LoVo (cell line): ENCODE measurements at regions not wholly inside any gene's neighbourhood (a gene's known extent, or its start where the extent isn't known, plus 50 kb on each side); places are given as distances from the start of the nearest gene placed in this dataset.

Experiments used
- DNase-seq: peaks from one replicate; pipeline ENCODE4 v3.0.0-alpha.2; 2016; ENCODE audit warnings: low spot score

- DNase-seq: peak; percentile 46
Measured at GRCh38 chr13:106350208-106350607, 185.3 kb downstream of the EFNB2 start.

GRCh38 chr13:106349080-106349931 lies 186.2 kb downstream of the EFNB2 start:
- DNase-seq: peak; percentile 78

- peak; percentile 81 for DNase-seq
Measured at GRCh38 chr13:106348075-106348840, 187.2 kb downstream of the EFNB2 start.

- peak; percentile 19 for DNase-seq
Measured at GRCh38 chr13:106344342-106344741, 191.1 kb downstream of the EFNB2 start.

- no peak for DNase-seq
Measured at GRCh38 chr13:106343836-106344235, 191.6 kb downstream of the EFNB2 start.

- DNase-seq: no peak
Measured at GRCh38 chr13:106340249-106340648, 195.2 kb downstream of the EFNB2 start.

- DNase-seq: no peak
Measured at GRCh38 chr13:106337096-106337850, 198.2 kb downstream of the EFNB2 start.

GRCh38 chr13:106336668-106337067 lies 198.8 kb downstream of the EFNB2 start:
- DNase-seq: no peak

GRCh38 chr13:106332621-106333020 lies 202.8 kb downstream of the EFNB2 start:
- DNase-seq: no peak

- DNase-seq: no peak
Measured at GRCh38 chr13:106331116-106331515, 204.3 kb downstream of the EFNB2 start.

- DNase-seq: no peak
Measured at GRCh38 chr13:106329941-106330340, 205.5 kb downstream of the EFNB2 start.

- no peak for DNase-seq
Measured at GRCh38 chr13:106326751-106327150, 208.7 kb downstream of the EFNB2 start.

- DNase-seq: no peak
Measured at GRCh38 chr13:106324444-106324843, 211.0 kb downstream of the EFNB2 start.

- DNase-seq: no peak
Measured at GRCh38 chr13:106322628-106323027, 212.8 kb downstream of the EFNB2 start.

GRCh38 chr13:106318941-106319411 lies 216.5 kb downstream of the EFNB2 start:
- peak; percentile 18 for DNase-seq

- no peak for DNase-seq
Measured at GRCh38 chr13:106314417-106314816, 221.0 kb downstream of the EFNB2 start.

GRCh38 chr13:106311004-106311403 lies 224.5 kb downstream of the EFNB2 start:
- no peak for DNase-seq

- DNase-seq: no peak
Measured at GRCh38 chr13:106310291-106310865, 225.1 kb downstream of the EFNB2 start.

GRCh38 chr13:106306748-106307277 lies 228.6 kb downstream of the EFNB2 start:
- no peak for DNase-seq

- no peak for DNase-seq
Measured at GRCh38 chr13:106302843-106303242, 232.6 kb downstream of the EFNB2 start.

GRCh38 chr13:106302011-106302410 lies 233.5 kb downstream of the EFNB2 start:
- no peak for DNase-seq

- no peak for DNase-seq
Measured at GRCh38 chr13:106299621-106300020, 235.8 kb downstream of the EFNB2 start.
